HG02678 (cell line): ENCODE measurements at regions not wholly inside any gene's neighbourhood (a gene's known extent, or its start where the extent isn't known, plus 50 kb on each side); places are given as distances from the start of the nearest gene placed in this dataset.
A peak's percentile ranks its signal among the peaks of the same experiment; 100 is the strongest.

Source experiments
- ATAC-seq: cut with Tn5 transposase; IDR thresholded peaks from one replicate; pipeline ENCODE4 v1.9.1; 2021; ENCODE audit warnings: mild to moderate bottlenecking, moderate library complexity; ENCODE audit not compliant: unreplicated experiment

DNA sequence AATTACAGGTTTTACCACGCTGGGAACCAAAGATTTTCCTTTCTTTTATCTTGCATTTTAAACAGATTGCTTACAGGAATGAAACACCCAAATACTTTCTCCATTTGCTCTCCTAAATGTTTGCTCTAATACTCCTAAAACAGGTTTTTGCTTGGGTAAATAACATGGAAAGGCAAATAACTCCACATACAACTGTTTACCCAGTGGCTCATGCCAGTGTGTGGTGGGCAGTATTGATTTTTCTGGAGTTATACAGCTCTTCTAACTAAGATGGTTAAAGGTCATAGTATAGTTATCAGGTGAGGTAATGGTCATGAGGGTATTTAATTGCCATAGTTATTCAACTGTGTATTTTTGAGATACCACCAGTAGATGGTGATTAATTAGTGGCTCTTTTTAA lies 61.2 kb upstream of the RAB27B start:
- ATAC-seq, result no peak

DNA sequence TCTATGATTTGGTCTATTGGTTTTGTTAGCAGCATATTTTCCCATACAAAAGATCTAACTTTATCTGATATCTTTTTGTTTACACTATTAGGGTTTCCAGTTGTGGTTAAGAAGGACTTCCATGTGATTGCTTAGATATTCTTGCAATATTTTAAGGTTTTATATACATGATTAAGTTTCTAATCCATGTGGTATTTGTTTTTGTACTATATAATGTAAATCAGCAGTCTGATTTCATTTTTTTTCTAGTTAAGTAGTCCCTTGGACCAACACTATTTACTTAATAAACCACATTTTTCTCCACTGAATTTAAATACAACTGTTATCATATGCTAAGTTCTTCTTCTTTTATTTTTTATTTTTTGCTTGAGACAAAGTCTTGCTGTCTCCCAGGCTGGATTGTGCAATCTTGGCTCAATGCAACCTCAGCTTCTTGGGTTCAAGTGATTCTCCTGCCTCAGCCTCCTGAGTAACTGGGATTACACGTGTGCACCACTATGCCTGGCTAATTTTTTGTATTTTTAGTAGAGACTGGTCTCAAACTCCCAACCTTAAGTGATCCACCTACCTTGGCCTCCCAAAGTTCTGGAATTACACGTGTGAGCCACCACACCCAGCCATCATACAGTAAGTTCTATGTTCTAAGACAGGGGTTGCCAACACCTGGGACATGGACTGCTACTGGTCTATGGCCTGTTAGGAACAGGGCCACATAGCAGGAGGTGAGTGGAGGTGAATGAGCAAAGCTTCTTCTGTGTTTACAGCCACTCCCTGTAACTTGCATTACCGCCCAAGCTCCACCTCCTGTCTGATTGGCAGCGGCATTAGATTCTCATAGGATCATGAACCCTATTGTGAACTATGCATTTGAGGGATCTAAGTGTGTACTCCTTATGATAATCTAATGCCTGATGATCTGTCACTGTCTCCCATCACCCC lies 58.5 kb upstream of the RAB27B start:
- ATAC-seq, result no peak

DNA sequence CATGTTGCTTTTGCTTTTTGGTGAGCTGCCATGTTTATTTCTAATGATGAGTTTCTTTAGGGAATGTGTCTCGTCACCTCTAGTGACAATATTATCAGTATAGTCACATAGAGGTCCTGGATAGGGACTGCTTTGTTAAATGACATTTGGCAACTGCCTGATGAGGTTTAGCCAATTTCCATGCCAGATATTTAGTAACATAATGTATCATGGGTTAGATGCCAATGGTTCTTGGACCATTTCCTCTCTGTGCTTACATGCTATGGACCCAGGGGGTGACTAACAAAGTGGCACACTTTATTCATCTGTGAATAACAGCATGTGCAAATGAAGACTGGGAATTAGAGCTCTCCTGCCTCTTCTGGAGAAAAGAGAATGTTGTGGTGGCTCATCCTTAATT lies 56.2 kb upstream of the RAB27B start:
- no peak for ATAC-seq

DNA sequence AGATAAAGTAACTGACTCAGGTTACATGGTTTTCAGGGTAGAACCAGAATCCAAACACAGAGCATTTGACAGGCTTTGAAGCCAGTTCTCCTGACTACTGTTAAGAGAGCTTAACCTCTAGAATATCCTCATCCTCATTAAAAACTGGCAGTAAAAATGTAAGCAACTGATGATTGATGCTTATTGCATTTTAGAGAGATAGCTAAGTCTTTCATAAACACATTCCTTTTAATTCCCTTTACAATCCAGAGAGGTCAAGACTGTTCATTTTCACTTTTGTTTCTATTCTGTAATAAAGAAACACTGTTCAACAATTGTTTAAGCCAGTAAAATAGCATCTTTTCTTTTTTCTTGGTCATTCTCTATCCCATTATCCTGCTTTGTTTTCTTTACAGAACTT lies 53.9 kb upstream of the RAB27B start:
- no peak for ATAC-seq

DNA sequence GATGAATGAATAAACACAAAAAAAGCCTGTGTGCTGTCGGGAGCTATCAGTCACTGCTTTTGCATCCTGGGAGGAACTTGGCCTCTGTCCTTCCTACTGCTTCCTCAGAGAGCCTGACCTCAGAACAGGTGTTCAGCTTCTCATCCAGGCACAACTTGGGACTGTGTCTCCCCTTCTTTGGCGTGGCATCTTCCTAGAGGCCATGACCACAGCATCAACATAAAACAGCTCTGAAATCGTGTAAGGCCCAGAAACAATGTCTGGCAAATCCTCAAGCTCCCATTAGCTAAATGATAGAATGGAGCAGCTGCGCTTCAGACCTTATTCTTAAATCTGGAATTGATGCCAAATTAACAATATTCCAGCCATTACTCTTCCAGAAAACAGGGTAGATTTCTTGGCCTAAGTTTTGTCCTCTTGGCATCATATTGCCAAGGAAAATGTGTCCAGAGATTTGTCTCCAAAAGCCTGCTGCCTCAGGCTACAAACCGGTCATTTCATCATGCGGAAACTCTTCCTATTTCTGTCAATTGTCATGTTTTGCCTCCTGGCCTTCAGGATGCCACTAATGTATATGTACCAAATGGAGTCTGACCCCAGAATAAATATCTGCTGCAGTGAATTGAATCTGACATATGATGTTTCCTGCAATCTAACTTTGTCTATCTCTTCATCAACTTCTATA lies 53.2 kb upstream of the RAB27B start:
- ATAC-seq, result no peak

DNA sequence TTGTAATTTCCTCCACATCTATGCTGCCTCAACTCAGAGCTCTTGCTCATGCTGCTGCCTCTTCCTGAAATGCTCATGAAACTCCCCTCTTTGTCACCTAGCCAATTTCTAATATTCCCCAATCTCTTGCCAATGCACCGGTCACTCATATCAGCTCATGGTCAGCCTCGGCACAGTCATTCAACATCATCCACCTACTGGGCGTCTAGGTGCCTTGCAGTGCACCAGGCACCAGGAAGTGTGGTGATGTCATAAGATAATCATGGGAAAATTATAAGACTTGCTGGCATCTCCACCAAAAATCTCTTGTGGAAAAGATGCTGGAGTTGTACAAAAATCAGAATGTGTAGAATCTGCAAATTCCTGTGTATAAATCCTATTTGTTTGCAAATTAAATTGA lies 52.6 kb upstream of the RAB27B start:
- ATAC-seq, result no peak

DNA sequence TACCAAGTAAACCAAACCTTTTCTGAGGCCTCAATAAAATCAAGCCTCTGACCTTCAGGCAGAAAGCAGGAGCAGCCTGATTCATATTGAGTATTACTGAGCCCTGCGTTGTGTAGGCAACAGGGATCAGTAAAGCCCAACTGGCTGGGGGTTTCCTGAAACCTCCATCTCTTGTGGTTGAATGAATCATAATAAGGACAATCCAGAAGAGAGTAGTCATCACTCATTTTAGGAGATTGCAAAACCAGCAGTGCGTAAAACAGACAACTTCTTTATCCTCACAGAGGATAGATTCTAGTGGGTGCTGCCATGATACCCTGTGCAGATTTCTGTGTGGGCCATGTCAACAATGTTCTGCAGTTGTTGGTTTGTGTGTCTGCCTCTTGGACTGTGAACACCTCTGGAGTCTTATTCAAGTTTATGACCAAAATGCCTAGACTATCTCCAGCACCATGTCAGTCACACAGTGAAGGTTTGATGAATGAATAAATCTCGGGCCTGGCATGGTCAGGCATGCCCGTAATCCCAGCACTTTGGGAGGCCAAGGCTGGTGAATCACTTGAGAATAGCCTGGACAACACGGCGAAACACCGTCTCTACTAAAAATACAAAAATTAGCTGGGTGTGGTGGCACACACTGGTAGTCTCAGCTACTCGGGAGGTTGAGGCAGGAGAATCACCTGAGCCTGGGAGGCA lies 51.8 kb upstream of the RAB27B start:
- ATAC-seq, result peak; percentile 76

DNA sequence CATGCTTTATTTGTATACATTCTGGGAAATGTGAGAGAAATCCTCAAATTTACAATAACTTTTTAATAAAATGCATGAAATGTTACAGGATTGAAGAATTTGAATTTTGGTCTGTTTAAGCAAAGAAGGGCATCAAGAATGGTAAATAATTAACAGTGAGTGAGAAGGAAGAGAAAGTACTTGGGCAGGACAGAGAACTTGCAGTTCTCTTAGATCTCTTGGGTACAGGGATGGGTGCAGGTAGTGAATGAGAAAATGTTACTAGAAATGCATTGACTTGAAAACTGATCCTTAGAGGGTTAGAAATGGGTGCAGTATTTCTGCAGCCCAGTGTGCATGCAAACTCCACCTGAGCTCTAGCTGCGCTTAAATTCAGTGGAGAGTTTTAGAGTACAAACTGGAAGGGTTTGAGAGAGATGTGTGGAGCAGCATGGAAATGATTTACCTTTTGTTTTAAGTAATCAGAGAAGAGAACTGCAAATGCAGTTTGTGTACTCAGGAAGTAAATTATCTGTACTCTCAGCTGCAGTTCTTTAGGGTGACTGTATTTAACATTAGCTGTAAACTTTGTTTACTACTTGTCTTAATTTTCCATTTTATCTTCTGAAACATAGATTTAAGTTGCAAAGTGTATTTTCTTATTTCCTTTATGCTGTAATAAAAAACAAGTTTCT lies 51.0 kb upstream of the RAB27B start:
- peak; percentile 53 for ATAC-seq

DNA sequence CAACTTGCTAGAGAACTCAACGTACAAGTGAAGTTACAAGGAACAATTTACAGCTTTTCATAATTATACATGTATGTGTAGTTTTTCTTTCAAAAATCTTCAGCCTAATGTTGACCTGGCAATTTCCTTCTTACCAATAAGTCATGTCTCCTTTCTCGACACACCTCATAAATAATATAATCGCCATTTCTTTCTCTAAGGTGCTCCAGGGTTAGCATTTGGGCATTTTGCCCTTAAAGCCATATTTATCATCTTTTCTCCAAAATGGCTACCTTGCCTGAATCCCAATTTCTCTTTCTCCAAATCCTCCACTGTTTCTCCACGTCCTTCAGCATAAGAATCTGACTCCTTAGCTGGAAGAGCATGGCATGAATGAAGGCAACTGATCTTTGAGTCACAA lies 50.3 kb upstream of the RAB27B start:
- no peak for ATAC-seq
